ENCODE measurements at regions not wholly inside any gene's neighbourhood (a gene's known extent, or its start where the extent isn't known, plus 50 kb on each side); places are given as distances from the start of the nearest gene placed in this dataset.

DNA sequence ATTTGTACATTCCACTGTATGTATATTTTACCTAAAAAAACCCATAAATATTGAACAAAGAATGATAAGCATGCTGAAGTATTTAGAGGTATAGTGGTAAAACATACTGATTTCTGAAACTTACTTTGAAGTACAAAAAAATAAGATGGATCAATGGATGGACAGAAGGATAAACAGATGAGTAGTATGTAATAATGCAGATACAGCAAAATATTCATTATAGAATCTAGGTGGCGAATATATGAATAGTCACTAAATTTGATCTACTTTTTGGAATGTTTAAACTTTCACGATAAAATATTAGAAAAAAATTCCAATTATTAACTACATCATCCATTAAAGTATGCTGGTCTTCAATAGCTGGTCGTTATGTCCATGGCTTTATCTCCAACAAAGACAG is 51.9 kb upstream of the GNB4 start:
- no peaks in the 10 kb centered on the region for H3K36me3 ChIP-seq (ENCODE audit: control insufficient read depth in 1 of 2, insufficient read depth in 2 of 2, low read depth in 1 of 2, low read length in 2 of 2)
- H3K4me2 ChIP-seq (ENCODE audit: low read length, poor library complexity, severe bottlenecking) = no peak overlapping the region
- DNase-seq = no peak
- 71% methylated on average over 2 of the region's 3 CpGs for WGBS
- H3K27me3 ChIP-seq (ENCODE audit: control insufficient read depth in 1 of 2, insufficient read depth in 1 of 2, low read length in 2 of 2) = peaks cover 6 to 11% of the 10 kb centered on the region in 2 experiments
- H3K14ac ChIP-seq (ENCODE audit: low read length in 2 of 2) = no peak overlapping the region
- no peak overlapping the region for H4K8ac ChIP-seq (ENCODE audit: low read length)
- no peaks in the 10 kb centered on the region for H3K79me1 ChIP-seq (replicated peaks; ENCODE audit: low read length, poor library complexity, severe bottlenecking)
- no peak overlapping the region for H2AFZ ChIP-seq (ENCODE audit: low read depth, low read length)
- no peak overlapping the region for H3K23ac ChIP-seq (ENCODE audit: low read length in 2 of 2)
- no peak overlapping the region for H2BK120ac ChIP-seq (ENCODE audit: low read depth, low read length)
- no peak overlapping the region for H2AK5ac ChIP-seq (ENCODE audit: low read length, severe bottlenecking)
- H3K4me3 ChIP-seq (ENCODE audit: insufficient read depth in 1 of 2, low read depth in 1 of 2, low read length in 2 of 2) = no peak overlapping the region
- no peak overlapping the region for H3K9ac ChIP-seq (ENCODE audit: low read length)
- no peak overlapping the region for H3K18ac ChIP-seq (ENCODE audit: low read depth in 1 of 2, low read length in 2 of 2)
- no peak overlapping the region for H2BK12ac ChIP-seq (ENCODE audit: low read length in 2 of 2)
- no peak overlapping the region for H2BK15ac ChIP-seq (ENCODE audit: low read depth, poor library complexity, severe bottlenecking)
- no peaks in the 10 kb centered on the region for H3K4me1 ChIP-seq (ENCODE audit: control insufficient read depth, insufficient read depth, low read depth, low read length)
- H4K91ac ChIP-seq (ENCODE audit: low read length) = no peak overlapping the region
- H3K4ac ChIP-seq (ENCODE audit: low read depth in 1 of 2, low read length in 2 of 2) = no peak overlapping the region
- H3K27ac ChIP-seq (ENCODE audit: low read length, poor library complexity, severe bottlenecking) = no peak overlapping the region
- H2BK5ac ChIP-seq (ENCODE audit: low read depth, low read length, poor library complexity, severe bottlenecking) = no peak overlapping the region
- H3K9me3 ChIP-seq (ENCODE audit: control insufficient read depth, low read length) = peaks cover under 1% of the 10 kb centered on the region

DNA sequence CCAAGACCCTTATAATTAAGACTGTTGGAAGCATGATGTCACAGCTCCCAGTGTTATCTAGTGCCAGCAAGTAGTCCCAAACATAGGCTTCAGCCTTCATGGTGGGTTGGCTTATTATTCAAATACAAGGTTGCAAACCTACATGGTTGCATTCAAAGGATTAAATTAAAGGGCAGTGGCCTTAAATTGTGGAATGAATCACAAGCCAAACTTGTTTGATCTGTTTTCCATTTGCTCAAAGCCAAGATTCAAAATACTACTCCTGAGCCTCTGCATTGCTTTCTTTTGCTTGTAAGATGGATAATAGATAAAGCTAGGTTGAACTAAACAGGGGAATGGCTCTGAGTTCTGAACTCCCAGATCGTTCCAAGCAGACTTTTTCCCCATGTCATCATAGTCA is 52.4 kb upstream of the GNB4 start:
- peaks cover 6 to 11% of the 10 kb centered on the region in 2 experiments for H3K27me3 ChIP-seq (ENCODE audit: control insufficient read depth in 1 of 2, insufficient read depth in 1 of 2, low read length in 2 of 2)
- H3K9ac ChIP-seq (ENCODE audit: low read length) = no peak overlapping the region
- no peak overlapping the region for H3K18ac ChIP-seq (ENCODE audit: low read depth in 1 of 2, low read length in 2 of 2)
- no peak overlapping the region for H2AK5ac ChIP-seq (ENCODE audit: low read length, severe bottlenecking)
- H3K14ac ChIP-seq (ENCODE audit: low read length in 2 of 2) = no peak overlapping the region
- H2BK5ac ChIP-seq (ENCODE audit: low read depth, low read length, poor library complexity, severe bottlenecking) = no peak overlapping the region
- no peak overlapping the region for H3K23ac ChIP-seq (ENCODE audit: low read length in 2 of 2)
- no peak overlapping the region for H4K8ac ChIP-seq (ENCODE audit: low read length)
- H3K4me2 ChIP-seq (ENCODE audit: low read length, poor library complexity, severe bottlenecking) = no peak overlapping the region
- H2BK12ac ChIP-seq (ENCODE audit: low read length in 2 of 2) = no peak overlapping the region
- H3K9me3 ChIP-seq (ENCODE audit: control insufficient read depth, low read length) = no peaks in the 10 kb centered on the region
- H3K4ac ChIP-seq (ENCODE audit: low read depth in 1 of 2, low read length in 2 of 2) = no peak overlapping the region
- no peak overlapping the region for H4K91ac ChIP-seq (ENCODE audit: low read length)
- no peak overlapping the region for H2BK120ac ChIP-seq (ENCODE audit: low read depth, low read length)
- H3K4me1 ChIP-seq (ENCODE audit: control insufficient read depth, insufficient read depth, low read depth, low read length) = no peaks in the 10 kb centered on the region
- no peak overlapping the region for H2AFZ ChIP-seq (ENCODE audit: low read depth, low read length)
- H3K79me1 ChIP-seq (replicated peaks; ENCODE audit: low read length, poor library complexity, severe bottlenecking) = no peaks in the 10 kb centered on the region
- H3K27ac ChIP-seq (ENCODE audit: low read length, poor library complexity, severe bottlenecking) = no peak overlapping the region
- no peak overlapping the region for H3K4me3 ChIP-seq (ENCODE audit: insufficient read depth in 1 of 2, low read depth in 1 of 2, low read length in 2 of 2)
- no CpG with 5 or more reads among the region's 1 CpG for WGBS
- no peak overlapping the region for H2BK15ac ChIP-seq (ENCODE audit: low read depth, poor library complexity, severe bottlenecking)
- no peak for DNase-seq
- H3K36me3 ChIP-seq (ENCODE audit: control insufficient read depth in 1 of 2, insufficient read depth in 2 of 2, low read depth in 1 of 2, low read length in 2 of 2) = no peaks in the 10 kb centered on the region

DNA sequence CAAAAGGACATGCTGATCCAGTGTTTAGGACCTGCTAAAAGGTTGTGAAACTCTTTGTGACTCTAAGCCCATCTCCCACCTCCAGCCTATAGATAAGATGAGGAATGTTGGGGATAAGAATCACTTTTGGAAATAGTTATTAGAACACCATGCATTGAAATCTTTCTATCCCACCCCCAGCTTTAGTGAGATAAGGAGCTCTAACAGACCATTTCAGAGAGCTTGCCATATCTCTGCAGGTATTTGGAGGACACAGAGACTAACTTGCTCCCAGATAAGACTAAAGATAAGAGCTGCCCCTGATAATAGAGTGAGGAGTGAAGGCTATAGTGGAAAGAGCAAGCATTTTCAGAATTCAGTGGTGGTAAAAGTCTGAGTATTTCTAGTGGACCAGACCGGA is 53.1 kb upstream of the GNB4 start:
- peaks cover 6 to 11% of the 10 kb centered on the region in 2 experiments for H3K27me3 ChIP-seq (ENCODE audit: control insufficient read depth in 1 of 2, insufficient read depth in 1 of 2, low read length in 2 of 2)
- H2AK5ac ChIP-seq (ENCODE audit: low read length, severe bottlenecking) = no peak overlapping the region
- H3K4me2 ChIP-seq (ENCODE audit: low read length, poor library complexity, severe bottlenecking) = no peak overlapping the region
- no peak overlapping the region for H2BK5ac ChIP-seq (ENCODE audit: low read depth, low read length, poor library complexity, severe bottlenecking)
- H3K36me3 ChIP-seq (ENCODE audit: control insufficient read depth in 1 of 2, insufficient read depth in 2 of 2, low read depth in 1 of 2, low read length in 2 of 2) = no peaks in the 10 kb centered on the region
- DNase-seq = no peak
- H2BK120ac ChIP-seq (ENCODE audit: low read depth, low read length) = no peak overlapping the region
- no peak overlapping the region for H3K23ac ChIP-seq (ENCODE audit: low read length in 2 of 2)
- no peak overlapping the region for H3K18ac ChIP-seq (ENCODE audit: low read depth in 1 of 2, low read length in 2 of 2)
- H3K14ac ChIP-seq (ENCODE audit: low read length in 2 of 2) = no peak overlapping the region
- H4K8ac ChIP-seq (ENCODE audit: low read length) = no peak overlapping the region
- no peak overlapping the region for H4K91ac ChIP-seq (ENCODE audit: low read length)
- H3K4me1 ChIP-seq (ENCODE audit: control insufficient read depth, insufficient read depth, low read depth, low read length) = no peaks in the 10 kb centered on the region
- no peak overlapping the region for H3K4ac ChIP-seq (ENCODE audit: low read depth in 1 of 2, low read length in 2 of 2)
- H2AFZ ChIP-seq (ENCODE audit: low read depth, low read length) = no peak overlapping the region
- no peak overlapping the region for H2BK15ac ChIP-seq (ENCODE audit: low read depth, poor library complexity, severe bottlenecking)
- no peaks in the 10 kb centered on the region for H3K79me1 ChIP-seq (replicated peaks; ENCODE audit: low read length, poor library complexity, severe bottlenecking)
- no peaks in the 10 kb centered on the region for H3K9me3 ChIP-seq (ENCODE audit: control insufficient read depth, low read length)
- 66% methylated on average over 1 of the region's 1 CpG for WGBS
- H3K27ac ChIP-seq (ENCODE audit: low read length, poor library complexity, severe bottlenecking) = no peak overlapping the region
- no peak overlapping the region for H2BK12ac ChIP-seq (ENCODE audit: low read length in 2 of 2)
- H3K9ac ChIP-seq (ENCODE audit: low read length) = no peak overlapping the region
- H3K4me3 ChIP-seq (ENCODE audit: insufficient read depth in 1 of 2, low read depth in 1 of 2, low read length in 2 of 2) = no peak overlapping the region

DNA sequence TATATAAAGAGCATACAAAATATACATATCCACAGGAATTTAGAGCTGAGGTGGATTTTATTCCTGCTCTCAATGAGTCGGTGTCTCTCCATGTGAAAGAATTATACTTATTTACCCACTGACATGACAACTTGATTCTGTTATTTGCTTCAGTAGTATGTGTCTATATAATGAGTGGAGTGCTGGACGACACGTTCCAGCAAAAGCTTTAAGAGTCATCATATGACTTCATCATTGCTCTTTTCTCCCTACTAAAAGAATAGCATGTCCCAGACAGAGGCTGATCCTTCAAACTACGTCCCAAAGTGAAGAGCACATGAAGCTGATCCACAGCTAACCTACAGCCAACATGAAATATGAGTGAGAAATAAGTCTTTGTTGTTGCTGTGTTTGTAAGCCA is 54.3 kb upstream of the GNB4 start:
- peaks cover 6 to 11% of the 10 kb centered on the region in 2 experiments for H3K27me3 ChIP-seq (ENCODE audit: control insufficient read depth in 1 of 2, insufficient read depth in 1 of 2, low read length in 2 of 2)
- no peak overlapping the region for H3K18ac ChIP-seq (ENCODE audit: low read depth in 1 of 2, low read length in 2 of 2)
- no peak for DNase-seq
- H4K91ac ChIP-seq (ENCODE audit: low read length) = no peak overlapping the region
- H4K8ac ChIP-seq (ENCODE audit: low read length) = no peak overlapping the region
- no peaks in the 10 kb centered on the region for H3K9me3 ChIP-seq (ENCODE audit: control insufficient read depth, low read length)
- no peak overlapping the region for H2AFZ ChIP-seq (ENCODE audit: low read depth, low read length)
- no peaks in the 10 kb centered on the region for H3K79me1 ChIP-seq (replicated peaks; ENCODE audit: low read length, poor library complexity, severe bottlenecking)
- H3K36me3 ChIP-seq (ENCODE audit: control insufficient read depth in 1 of 2, insufficient read depth in 2 of 2, low read depth in 1 of 2, low read length in 2 of 2) = no peaks in the 10 kb centered on the region
- no peak overlapping the region for H3K27ac ChIP-seq (ENCODE audit: low read length, poor library complexity, severe bottlenecking)
- no peak overlapping the region for H3K14ac ChIP-seq (ENCODE audit: low read length in 2 of 2)
- no peaks in the 10 kb centered on the region for H3K4me1 ChIP-seq (ENCODE audit: control insufficient read depth, insufficient read depth, low read depth, low read length)
- no peak overlapping the region for H2BK120ac ChIP-seq (ENCODE audit: low read depth, low read length)
- no peak overlapping the region for H2BK12ac ChIP-seq (ENCODE audit: low read length in 2 of 2)
- no peak overlapping the region for H3K4ac ChIP-seq (ENCODE audit: low read depth in 1 of 2, low read length in 2 of 2)
- no peak overlapping the region for H2AK5ac ChIP-seq (ENCODE audit: low read length, severe bottlenecking)
- WGBS = 68% methylated on average over 2 of the region's 4 CpGs
- no peak overlapping the region for H3K9ac ChIP-seq (ENCODE audit: low read length)
- H3K4me2 ChIP-seq (ENCODE audit: low read length, poor library complexity, severe bottlenecking) = no peak overlapping the region
- no peak overlapping the region for H2BK15ac ChIP-seq (ENCODE audit: low read depth, poor library complexity, severe bottlenecking)
- H3K4me3 ChIP-seq (ENCODE audit: insufficient read depth in 1 of 2, low read depth in 1 of 2, low read length in 2 of 2) = no peak overlapping the region
- no peak overlapping the region for H3K23ac ChIP-seq (ENCODE audit: low read length in 2 of 2)
- H2BK5ac ChIP-seq (ENCODE audit: low read depth, low read length, poor library complexity, severe bottlenecking) = no peak overlapping the region

Data from mesenchymal stem cell (in vitro differentiated cells and primary cell).